Stimulated activated CD4-positive, alpha-beta T cell treated with anti-CD3 and anti-CD28 coated beads, Interleukin-12 subunit alpha, Interleukin-12 subunit beta, amount 100 ng/mL, for 48 hours (primary cell): ENCODE measurements at regions not wholly inside any gene's neighbourhood (a gene's known extent, or its start where the extent isn't known, plus 50 kb on each side); places are given as distances from the start of the nearest gene placed in this dataset.

Source experiments
- DNase-seq, 3 donors: peaks; one replicate each; pipeline ENCODE4 v3.0.0-alpha.2; 2020; ENCODE audit warnings: low read depth in 2 of 3, low spot score in 1 of 3

- DNase-seq: no peak
Observed at GRCh38 chr11:115761348-115761747, 257.1 kb upstream of the CADM1 start.

DNA sequence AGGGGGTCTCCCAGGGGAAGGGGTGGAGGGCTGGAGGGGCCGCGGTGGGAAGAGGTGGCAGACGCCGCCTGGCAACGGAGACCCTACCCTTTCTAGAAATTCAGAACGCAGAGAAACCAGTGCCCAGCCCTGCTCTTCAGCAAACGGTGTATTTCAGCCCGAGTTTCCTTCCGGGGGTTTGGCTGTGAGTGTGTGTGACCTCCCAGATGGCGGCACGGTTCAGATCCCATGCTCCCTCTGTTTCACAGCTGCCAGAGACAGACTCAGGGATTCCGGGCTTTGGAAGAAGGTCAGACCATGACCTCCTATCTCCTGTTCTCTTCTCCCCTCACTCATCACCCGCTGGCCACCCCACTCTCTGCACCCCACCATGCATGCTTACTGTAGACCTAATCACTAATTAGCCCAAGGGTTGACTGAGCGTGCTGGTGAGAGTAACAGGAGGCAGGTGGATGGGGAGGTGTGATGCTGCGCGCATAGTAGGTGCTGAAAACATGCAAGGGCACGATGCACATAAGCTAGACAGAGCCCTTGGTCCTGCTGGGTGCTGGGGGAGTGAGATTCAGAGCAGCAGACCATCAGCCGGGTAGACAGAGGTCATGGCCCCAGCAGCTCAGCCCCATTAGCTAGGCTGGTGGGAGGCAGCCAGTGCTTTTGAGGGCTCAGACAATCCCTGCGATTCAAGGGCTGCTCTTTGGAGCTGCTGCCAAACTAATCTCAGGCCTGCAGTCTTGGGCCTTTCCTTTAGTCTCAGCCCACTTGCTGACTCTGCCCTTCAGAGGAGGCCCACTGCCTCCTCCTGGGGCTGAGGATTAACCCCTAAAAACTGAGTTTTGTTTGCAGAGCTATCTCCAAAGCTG is 256.5 kb upstream of the CADM1 start:
- no peak for DNase-seq

GRCh38 chr11:115759622-115760460 is 255.6 kb upstream of the CADM1 start:
- no peak for DNase-seq

- no peak for DNase-seq
Observed at GRCh38 chr11:115758011-115758410, 253.8 kb upstream of the CADM1 start.

GRCh38 chr11:115751243-115752015 is 247.2 kb upstream of the CADM1 start:
- no peak for DNase-seq

- no peak for DNase-seq
Observed at GRCh38 chr11:115745610-115746512, 241.6 kb upstream of the CADM1 start.

- DNase-seq: no peak
Observed at GRCh38 chr11:115745066-115745465, 240.9 kb upstream of the CADM1 start.

DNA sequence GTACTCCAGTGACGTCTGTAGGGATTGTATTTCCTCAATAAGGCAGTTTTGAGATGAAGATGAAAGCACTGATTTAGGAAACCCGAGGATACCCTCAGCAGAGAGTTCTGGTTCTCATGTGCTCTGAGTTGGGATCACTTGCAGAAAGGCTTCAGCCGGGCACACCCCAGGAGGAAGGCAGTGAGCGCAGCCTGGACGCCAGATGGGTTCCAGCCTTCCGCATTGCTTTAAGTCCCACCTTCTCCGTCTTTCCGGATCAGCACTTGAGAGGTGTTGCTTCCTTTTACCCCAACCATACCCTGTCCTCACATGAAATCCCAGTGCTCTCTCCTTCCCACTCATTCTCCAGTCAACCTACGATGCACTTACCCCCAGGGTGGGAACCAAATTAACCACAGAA is 239.5 kb upstream of the CADM1 start:
- DNase-seq: no peak

- DNase-seq: no peak
Observed at GRCh38 chr11:115741376-115742107, 237.3 kb upstream of the CADM1 start.

DNA sequence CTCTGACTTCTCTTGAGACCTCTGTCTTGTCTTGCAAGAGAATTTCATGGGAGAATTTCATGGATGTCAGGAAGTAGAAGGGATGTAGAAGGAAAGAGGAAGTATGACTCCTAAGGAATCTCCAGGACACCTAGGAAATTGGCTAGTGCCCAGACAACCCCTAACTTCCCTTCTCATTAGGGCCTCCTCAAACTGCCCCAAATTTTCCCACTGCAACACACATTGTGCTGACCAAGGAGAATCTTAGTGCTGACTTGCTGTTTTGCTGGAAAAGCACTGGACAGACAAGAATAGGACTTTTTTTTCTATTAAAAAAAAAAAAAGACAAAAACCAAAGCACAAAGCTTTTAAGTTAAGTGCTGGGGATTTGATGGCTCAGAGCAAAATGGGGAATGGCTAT is 236.1 kb upstream of the CADM1 start:
- DNase-seq: no peak

DNA sequence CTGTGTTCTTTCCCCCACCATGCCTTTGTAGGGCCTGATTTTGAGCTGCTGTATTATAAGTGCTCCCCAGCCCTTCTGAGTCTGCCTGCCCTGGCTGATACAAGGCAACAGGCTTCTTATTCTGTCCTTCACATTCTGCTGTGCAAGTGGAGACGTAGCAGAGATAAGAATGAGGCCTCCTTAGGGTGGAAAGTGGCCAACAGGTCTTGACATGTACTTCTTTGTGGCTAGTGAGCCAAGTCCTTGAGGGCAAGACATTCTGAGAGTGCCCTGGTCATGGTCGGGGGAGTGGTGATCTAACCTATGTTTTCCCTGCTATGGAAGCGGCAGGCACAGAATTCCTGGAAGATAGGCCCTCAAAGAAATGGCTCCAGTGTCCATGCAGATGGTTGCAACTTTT is 235.7 kb upstream of the CADM1 start:
- DNase-seq: no peak

DNA sequence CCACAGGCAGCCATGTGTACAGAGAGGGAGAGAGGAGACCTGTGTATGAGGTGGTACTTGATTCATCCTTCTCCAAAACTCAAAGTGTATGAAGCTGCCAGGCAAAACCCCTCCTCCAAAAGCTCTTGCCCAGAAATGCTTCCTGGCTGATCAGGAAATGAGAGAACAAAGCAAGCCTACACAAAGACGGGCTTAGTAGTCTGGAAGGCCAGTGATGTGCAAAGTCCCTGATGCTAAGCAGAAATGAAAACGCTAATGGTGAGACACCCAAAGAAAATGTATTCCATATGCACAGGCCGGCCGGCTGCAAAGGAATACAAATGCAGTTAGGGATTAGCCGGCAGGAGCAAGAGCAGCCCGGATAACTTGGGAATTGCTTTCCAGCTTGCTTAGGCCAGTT is 234.9 kb upstream of the CADM1 start:
- no peak for DNase-seq

GRCh38 chr11:115737875-115738274 is 233.7 kb upstream of the CADM1 start:
- no peak for DNase-seq

DNA sequence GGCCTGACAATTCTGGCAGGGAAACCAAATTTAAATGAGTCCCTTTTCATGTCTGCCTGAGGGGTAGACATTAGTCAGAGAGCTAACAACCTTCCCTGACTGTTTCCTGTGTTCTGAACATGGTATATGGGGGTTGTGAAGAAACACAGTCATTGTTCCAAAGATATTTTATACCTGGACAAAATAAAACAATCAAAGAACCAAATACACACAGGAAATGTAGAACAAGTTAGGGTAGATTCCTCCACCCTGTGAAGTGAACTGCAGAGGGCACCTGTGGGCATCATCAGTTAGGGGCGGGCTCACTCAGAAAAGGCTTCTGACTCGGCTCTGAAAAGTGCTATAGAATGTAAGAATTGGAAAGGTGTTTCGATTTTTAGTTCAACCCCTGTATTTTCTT is 231.9 kb upstream of the CADM1 start:
- DNase-seq: no peak

DNA sequence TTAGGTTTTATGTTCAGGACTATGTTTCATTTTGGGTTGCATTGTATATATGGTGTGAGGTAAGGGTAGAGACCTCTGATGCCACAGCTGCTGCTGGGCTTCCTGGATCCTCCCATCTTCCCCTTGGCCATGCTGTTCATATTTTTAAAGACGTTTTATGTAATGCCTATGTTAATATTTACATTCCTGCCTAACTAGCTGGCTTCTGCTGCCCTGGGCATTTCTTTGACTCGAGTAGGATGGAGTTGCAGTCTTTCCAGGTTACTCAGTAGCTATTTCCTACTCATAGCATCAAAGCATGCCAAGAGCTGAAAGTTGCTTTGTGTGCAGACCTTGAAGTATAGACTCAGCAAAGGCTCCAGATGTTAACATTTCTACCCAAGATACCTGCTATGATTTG is 220.5 kb upstream of the CADM1 start:
- DNase-seq: no peak

DNA sequence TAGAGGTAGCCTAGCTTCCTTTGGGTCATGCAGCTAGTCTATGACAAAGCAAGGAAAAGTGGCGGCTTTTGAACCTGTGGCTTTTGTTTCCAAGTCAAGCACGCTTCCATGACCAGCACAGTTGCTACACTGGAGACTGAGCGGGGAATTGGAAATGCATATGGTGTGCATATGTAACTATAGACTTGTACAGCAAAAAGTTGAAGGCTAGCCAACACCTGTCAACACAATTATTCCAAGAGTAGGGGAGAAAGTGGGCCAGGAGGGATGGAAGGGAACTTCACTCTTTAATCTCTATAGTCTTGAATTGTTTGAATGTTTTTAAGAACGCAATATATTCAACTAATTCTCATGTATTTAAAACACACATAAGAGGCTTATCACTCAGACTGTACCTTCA is 218.5 kb upstream of the CADM1 start:
- no peak for DNase-seq

DNA sequence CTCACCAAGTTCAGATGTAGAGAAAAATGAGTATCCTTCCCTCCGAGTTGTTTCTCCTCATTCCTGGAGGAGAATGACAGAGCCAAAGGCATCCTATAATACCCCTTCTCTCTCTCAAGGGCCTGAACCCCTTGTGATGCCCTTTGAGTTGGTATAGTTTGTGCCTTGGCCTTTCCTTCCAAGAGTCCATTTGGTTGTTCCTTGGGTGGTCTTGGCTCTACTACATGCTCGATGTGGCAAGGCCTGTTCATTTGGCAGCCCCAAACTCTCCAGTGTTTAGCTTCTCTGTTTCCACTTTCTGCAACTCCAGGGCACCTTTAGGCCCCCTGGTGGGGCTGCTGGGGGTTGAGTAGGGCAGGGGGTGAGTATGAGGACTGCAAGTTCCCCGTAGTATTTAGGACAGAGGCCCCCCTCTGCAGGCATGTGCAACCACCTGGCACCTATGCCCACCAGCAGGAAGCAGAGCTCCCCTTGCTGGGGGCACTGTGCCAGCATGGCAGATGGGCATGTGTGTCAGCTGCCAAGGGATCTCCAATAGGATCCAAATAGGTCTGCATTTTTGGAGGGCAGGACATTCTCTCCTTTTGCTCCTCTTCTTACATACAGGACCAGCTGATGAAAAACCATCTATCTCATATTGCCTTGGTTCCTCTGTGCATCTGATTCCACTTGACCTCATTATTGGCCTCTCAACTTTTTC is 217.2 kb upstream of the CADM1 start:
- DNase-seq: no peak

DNA sequence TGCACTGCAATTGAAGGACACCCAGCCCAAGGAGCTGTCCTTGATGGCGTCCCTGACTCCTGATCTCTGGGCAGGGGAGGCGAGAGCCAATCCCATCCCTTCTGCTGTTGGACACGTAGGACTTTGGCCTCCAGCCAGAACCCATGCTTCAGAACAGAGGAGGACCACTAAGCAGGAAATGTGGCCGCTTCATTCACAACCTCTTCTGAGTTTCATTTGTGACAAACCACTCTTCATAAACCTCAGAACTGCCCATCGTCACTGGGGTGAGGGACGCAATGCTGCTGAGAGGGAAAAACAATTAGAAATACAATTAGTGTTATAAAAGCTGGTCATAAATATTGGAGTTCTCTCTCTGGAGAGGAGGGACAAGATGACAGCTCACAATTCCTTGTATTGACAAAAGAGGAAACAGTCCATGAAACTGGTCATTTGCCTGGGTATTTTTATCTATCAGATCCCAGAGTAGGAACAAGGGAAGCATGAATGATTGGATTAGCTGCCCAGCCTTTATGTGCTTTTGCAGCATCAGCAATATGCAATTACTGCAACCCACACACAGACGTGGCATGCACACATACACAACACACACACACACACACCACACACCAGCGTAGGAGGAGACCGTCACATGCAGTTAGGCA is 216.5 kb upstream of the CADM1 start:
- DNase-seq: no peak

DNA sequence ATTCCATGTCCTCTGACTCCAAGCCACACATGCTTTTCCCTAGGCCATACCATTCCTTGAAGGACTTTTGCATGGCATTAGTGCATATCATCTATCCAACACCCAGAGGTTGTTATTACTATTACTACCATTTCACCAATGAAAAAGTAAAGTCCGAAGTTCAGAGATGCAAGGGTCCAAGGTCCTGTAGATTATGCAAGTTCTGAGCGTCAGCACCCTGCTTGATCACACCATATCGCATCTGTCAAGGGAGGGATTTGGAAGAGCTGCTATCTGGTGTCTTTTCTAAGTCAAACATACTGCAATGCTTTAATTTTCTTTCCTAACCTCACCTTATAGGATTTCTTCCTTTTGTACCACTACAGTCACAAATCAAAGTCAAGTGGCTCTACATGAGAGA is 214.7 kb upstream of the CADM1 start:
- DNase-seq: no peak
